ENCODE measurements at regions not wholly inside any gene's neighbourhood (a gene's known extent, or its start where the extent isn't known, plus 50 kb on each side); places are given as distances from the start of the nearest gene placed in this dataset.

DNA sequence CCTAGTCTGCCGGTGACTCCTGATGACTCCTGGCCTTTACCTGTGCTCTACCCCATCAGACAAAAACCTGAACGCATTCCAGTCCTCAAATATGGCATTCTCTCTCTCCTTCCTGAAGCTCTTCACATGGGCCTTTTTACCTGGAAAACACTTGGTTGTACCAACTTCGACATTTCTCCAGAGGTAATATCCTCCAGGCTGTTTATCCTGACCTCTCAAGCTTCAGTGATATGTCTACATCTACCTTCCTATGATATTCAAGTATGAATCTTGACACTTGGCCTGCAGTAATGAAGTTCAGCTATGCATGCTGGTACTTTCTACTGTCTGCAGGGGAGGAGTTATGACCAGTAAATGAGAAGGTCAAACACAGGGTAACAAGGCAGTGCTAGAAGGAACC is 901.8 kb downstream of the VRK1 start:
- no peak for DNase-seq (ENCODE audit: extremely low read depth, insufficient read length)
- Histone ChIP-seq H3K36me3 (ENCODE audit: control insufficient read depth, insufficient read depth, low read length) (no peaks in the 10 kb centered on the region), H3K27me3 (replicated peaks; ENCODE audit: control insufficient read depth, insufficient read depth, low read length) (no peaks in the 10 kb centered on the region), H3K4me3 (replicated peaks; ENCODE audit: low read depth, low read length) (no peak overlapping the region)
- TF ChIP-seq CTCF (IDR thresholded peaks at IDR 0.05; ENCODE audit: insufficient read depth, low read length, poor library complexity, severe bottlenecking) = no peak

DNA sequence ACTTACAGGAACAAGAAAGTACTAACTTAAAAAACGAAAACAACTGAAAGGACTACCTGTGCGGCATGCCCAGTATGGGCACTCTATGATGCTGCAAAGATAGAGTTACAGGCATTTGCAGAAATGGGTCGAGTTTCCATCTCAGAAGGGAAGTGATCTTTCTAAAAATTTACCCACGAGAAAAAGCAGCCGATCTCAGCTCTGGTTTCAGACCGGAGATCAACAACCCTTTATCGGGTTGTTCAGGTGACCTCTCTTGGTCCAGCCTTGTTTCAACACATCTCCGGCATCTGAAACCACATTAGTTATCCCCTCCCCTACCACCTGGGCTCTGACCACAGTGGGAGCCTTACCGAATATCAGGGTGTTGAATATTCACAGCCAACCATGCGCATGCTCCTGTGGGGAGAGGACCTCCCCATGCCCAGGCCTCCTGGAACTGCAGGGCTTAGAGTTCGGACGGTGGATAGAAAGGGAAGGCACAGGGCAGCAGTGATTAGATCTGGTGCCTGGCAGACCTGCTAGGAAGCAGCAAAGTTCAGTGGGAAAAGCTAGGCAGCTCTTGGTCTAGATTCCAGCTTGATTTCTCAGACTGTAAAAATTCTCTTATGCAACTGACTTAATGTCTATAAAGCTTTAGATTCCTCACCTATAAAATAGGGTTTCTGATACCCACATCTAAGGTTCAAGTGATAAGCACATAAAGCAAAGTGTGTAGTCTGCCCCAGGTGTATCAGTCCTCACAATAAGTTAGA is 906.0 kb downstream of the VRK1 start:
- no peaks in the 10 kb centered on the region for H3K27me3 ChIP-seq (replicated peaks; ENCODE audit: control insufficient read depth, insufficient read depth, low read length)
- TF ChIP-seq CTCF (IDR thresholded peaks at IDR 0.05; ENCODE audit: insufficient read depth, low read length, poor library complexity, severe bottlenecking) = no peak

DNA sequence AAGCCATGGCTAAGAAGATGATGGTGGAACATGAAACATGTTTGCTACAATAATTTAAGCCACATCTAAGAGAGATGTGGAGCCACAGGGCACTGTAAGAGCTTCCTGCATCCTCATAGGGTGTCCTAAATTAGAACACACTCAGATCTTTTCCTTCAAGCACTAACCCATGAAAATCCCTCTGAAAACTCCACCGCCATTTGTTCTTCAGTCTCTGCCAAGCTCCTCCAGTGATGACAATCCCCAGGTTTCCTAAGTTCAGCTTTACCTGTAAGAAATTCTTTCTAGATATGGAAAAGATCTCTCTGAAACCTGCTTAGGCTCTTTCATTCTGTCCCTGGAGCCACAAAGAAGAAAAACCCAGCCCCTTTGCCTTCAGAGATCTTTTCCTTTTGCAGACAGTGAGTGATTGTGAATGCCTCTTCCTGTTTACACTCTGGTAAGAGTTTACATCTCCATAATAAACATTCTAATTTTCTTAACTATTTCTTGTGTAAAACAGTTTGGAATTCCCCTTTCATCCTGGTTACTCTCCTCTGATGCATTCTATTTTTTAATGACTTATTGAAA is 907.2 kb downstream of the VRK1 start:
- no peaks in the 10 kb centered on the region for H3K27me3 ChIP-seq (replicated peaks; ENCODE audit: control insufficient read depth, insufficient read depth, low read length)
- no peak overlapping the region for H3K4me3 ChIP-seq (replicated peaks; ENCODE audit: low read depth, low read length)
- no peak for TF ChIP-seq CTCF (IDR thresholded peaks at IDR 0.05; ENCODE audit: insufficient read depth, low read length, poor library complexity, severe bottlenecking)
- no peaks in the 10 kb centered on the region for H3K36me3 ChIP-seq (ENCODE audit: control insufficient read depth, insufficient read depth, low read length)
- DNase-seq (ENCODE audit: extremely low read depth, insufficient read length) = no peak

More for the DNA sequence above, 906.0 kb downstream of the VRK1 start:
- H3K36me3 ChIP-seq (ENCODE audit: control insufficient read depth, insufficient read depth, low read length) = no peaks in the 10 kb centered on the region
- no peak overlapping the region for H3K4me3 ChIP-seq (replicated peaks; ENCODE audit: low read depth, low read length)
- peak; percentile 29 for DNase-seq (ENCODE audit: extremely low read depth, insufficient read length)

DNA sequence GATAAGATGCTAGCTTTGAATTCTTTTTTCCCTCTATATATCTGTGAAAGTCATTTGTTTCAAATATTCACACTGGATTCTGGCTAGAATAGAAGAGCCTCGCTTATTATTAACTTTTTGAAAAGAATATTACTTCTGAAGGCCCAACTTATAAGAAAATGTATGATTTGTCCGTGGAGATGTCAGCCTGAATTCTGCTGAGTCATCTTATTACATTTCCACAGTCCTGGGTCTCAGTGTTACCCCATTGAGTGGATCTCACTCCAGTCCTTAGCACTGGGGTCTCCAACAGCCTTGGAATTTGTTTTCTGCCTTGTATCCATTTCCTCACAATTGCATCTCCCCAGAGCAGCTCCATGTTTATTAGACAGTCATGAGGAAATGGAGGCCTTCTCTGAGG is 907.9 kb downstream of the VRK1 start:
- Histone ChIP-seq H3K36me3 (ENCODE audit: control insufficient read depth, insufficient read depth, low read length) (no peaks in the 10 kb centered on the region), H3K27me3 (replicated peaks; ENCODE audit: control insufficient read depth, insufficient read depth, low read length) (no peaks in the 10 kb centered on the region), H3K4me3 (replicated peaks; ENCODE audit: low read depth, low read length) (no peak overlapping the region)
- DNase-seq (ENCODE audit: extremely low read depth, insufficient read length) = no peak
- no peak for TF ChIP-seq CTCF (IDR thresholded peaks at IDR 0.05; ENCODE audit: insufficient read depth, low read length, poor library complexity, severe bottlenecking)

DNA sequence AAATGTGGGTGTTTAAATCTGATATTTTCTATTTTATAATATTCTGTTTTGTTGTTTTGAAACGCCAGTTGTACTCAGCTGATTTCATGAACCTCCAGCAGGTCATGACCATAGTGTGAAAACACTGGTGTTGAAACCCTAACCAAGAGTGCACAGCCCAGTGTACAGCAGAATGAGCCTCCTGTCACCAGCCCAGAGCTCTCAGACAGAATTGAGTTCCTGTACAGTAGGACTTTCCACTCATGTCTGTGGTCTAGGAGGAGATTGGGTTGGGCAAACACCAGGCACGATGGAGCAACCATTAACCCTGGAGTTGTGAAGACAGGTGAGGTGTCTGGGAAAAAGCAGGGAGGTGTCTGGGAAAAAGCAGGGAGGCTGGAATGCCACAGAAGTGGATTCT is 908.8 kb downstream of the VRK1 start:
- DNase-seq (ENCODE audit: extremely low read depth, insufficient read length) = no peak
- Histone ChIP-seq H3K36me3 (ENCODE audit: control insufficient read depth, insufficient read depth, low read length) (no peaks in the 10 kb centered on the region), H3K27me3 (replicated peaks; ENCODE audit: control insufficient read depth, insufficient read depth, low read length) (no peaks in the 10 kb centered on the region), H3K4me3 (replicated peaks; ENCODE audit: low read depth, low read length) (no peak overlapping the region)
- TF ChIP-seq CTCF (IDR thresholded peaks at IDR 0.05; ENCODE audit: insufficient read depth, low read length, poor library complexity, severe bottlenecking) = no peak

Data from GM06990 (cell line).